ENCODE measurements at regions not wholly inside any gene's neighbourhood (a gene's known extent, or its start where the extent isn't known, plus 50 kb on each side); places are given as distances from the start of the nearest gene placed in this dataset.
"Not testable (repeated sequence)": the region's sequence is repeated elsewhere in the genome, so short reads cannot be mapped to it uniquely, and the experiment has no call there.

DNA sequence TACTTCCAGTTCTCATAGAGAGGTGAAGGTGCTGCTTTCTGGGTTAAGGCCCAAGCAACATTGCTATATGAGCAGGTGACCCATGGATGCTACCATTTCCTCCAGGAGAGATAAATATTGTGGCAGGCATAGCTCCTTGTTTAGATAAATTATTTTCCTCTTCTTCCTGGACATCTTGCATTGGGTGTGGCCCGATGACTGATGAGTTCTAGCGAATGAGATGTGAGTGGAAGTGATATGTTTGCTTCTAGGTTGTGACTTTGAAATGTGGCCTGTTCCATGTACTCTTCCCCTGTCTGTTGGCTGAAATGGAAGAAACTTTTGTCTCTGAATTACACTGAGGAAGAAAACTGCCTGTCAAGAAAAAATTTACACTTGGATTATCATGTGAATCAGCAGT, 101.7 kb upstream of the FMN2 start:
- DNase-seq: no peak
- Histone ChIP-seq H3K4me1 (no peaks in the 10 kb centered on the region), H3K27ac (no peak overlapping the region), H3K27me3 (peaks cover 0 to 21% (median 8%) of the 10 kb centered on the region in 3 donors), H3K36me3 (no peaks in the 10 kb centered on the region), H3K9me3 (peaks cover 0 to 14% (median 8%) of the 10 kb centered on the region in 4 donors), H3K4me3 (no peak overlapping the region)
- intact Hi-C loops (cut with DNase I; ENCODE audit: low total_unique reads): no loop called here
- 65 to 85% (median 78%) methylated on average over 2 of the region's 2 CpGs for WGBS, 5 donors
- TF ChIP-seq, protein P1, sequence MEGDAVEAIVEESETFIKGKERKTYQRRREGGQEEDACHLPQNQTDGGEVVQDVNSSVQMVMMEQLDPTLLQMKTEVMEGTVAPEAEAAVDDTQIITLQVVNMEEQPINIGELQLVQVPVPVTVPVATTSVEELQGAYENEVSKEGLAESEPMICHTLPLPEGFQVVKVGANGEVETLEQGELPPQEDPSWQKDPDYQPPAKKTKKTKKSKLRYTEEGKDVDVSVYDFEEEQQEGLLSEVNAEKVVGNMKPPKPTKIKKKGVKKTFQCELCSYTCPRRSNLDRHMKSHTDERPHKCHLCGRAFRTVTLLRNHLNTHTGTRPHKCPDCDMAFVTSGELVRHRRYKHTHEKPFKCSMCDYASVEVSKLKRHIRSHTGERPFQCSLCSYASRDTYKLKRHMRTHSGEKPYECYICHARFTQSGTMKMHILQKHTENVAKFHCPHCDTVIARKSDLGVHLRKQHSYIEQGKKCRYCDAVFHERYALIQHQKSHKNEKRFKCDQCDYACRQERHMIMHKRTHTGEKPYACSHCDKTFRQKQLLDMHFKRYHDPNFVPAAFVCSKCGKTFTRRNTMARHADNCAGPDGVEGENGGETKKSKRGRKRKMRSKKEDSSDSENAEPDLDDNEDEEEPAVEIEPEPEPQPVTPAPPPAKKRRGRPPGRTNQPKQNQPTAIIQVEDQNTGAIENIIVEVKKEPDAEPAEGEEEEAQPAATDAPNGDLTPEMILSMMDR (IDR thresholded peaks at IDR 0.05): no peak
- TF ChIP-seq POLR2A (IDR thresholded peaks at IDR 0.05): no peak
- no peak for TF ChIP-seq POLR2AphosphoS5 (IDR thresholded peaks at IDR 0.05)

- H3K27ac ChIP-seq; intact Hi-C loops (cut with DNase I; ENCODE audit: low total_unique reads); H3K36me3 ChIP-seq; DNase-seq; H3K4me1 ChIP-seq; H3K4me3 ChIP-seq; H3K9me3 ChIP-seq: not testable (repeated sequence)
- peaks cover 7 to 46% (median 16%) of the 10 kb centered on the region in 3 donors for H3K27me3 ChIP-seq
- WGBS, 5 donors: 67 to 85% (median 80%) methylated on average over 8 of the region's 8 CpGs
Measured at GRCh38 chr1:239992566-239992965, 99.1 kb upstream of the FMN2 start.

DNA sequence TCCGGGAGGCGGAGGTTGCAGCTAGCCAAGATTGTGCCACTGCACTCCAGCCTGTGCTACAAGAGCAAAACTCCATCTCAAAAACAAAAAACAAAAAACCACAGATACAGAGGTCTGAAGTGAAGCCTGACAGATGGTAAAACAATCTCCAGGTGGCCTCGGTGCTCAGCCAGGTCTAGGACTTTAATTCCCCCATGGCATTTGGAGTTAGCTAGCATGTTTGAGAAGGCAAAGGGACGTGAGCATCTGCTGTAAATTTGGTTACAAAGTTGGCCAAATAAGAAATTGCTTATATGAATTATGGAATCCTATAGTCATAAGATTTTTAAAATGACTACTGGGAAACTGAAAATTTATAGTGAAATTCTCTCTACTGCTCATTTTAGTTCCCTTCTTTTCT, 98.3 kb upstream of the FMN2 start:
- TF ChIP-seq EP300 (IDR thresholded peaks at IDR 0.05) (no peak), POLR2A (IDR thresholded peaks at IDR 0.05) (no peak), POLR2AphosphoS5 (IDR thresholded peaks at IDR 0.05) (no peak)
- TF ChIP-seq, protein P1 (IDR thresholded peaks at IDR 0.05): no peak
- Histone ChIP-seq H3K27me3 (peaks cover 13 to 54% (median 24%) of the 10 kb centered on the region in 3 donors), H3K9me3 (no peaks in the 10 kb centered on the region), H3K4me1 (peaks cover 11 to 13% (median 11%) of the 10 kb centered on the region in 4 donors), H3K27ac (no peak overlapping the region), H3K36me3 (no peaks in the 10 kb centered on the region), H3K4me3 (no peak overlapping the region)
- intact Hi-C loops (cut with DNase I; ENCODE audit: low total_unique reads): no loop called here
- WGBS, 5 donors: 80 to 84% (median 82%) methylated on average over 4 of the region's 4 CpGs
- no peak for DNase-seq

DNA sequence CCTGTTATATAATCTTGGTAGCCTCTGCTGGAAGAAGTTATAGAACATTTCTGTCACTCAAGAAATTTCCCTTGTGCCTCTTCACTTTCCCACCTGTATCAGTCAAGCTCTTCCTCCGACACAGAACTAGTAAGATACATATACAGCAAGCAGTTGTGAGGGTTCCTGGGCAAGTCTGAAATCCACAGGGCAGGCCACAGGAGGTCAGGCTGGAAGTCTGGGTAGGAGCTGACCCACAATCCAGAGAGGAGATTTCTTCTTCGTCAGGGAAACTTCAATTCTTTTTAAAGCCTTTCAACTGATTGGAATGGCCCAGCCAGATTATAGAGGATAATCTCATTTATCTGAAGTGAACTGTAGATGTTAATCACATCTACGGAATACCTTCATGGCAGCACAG, 96.4 kb upstream of the FMN2 start:
- Histone ChIP-seq H3K27me3 (peaks cover 13 to 74% (median 34%) of the 10 kb centered on the region in 3 donors), H3K36me3 (no peaks in the 10 kb centered on the region), H3K9me3 (no peaks in the 10 kb centered on the region), H3K27ac (no peak overlapping the region), H3K4me3 (no peak overlapping the region), H3K4me1 (peaks cover 11 to 18% (median 13%) of the 10 kb centered on the region in 4 donors)
- 70 to 94% (median 79%) methylated on average over 3 of the region's 3 CpGs for WGBS, 5 donors
- no peak for TF ChIP-seq POLR2A (IDR thresholded peaks at IDR 0.05)
- TF ChIP-seq, protein P1 (IDR thresholded peaks at IDR 0.05): no peak
- intact Hi-C loops (cut with DNase I; ENCODE audit: low total_unique reads): no loop called here
- no peak for DNase-seq

GRCh38 chr1:239997160-239997514, 94.5 kb upstream of the FMN2 start:
- no peak for TF ChIP-seq POLR2A (IDR thresholded peaks at IDR 0.05)
- no peak for TF ChIP-seq POLR2AphosphoS5 (IDR thresholded peaks at IDR 0.05)
- TF ChIP-seq, protein P1 (IDR thresholded peaks at IDR 0.05): no peak
- TF ChIP-seq EP300 (IDR thresholded peaks at IDR 0.05): no peak
- WGBS, 5 donors: 62 to 74% (median 63%) methylated on average over 6 of the region's 6 CpGs
- H3K9me3 ChIP-seq: no peaks in the 10 kb centered on the region
- peak overlapping the region in 1 of 4 donors; percentile 52 for H3K4me3 ChIP-seq
- no peak overlapping the region for H3K27ac ChIP-seq
- H3K36me3 ChIP-seq: no peaks in the 10 kb centered on the region
- intact Hi-C loops (cut with DNase I; ENCODE audit: low total_unique reads): no loop called here
- DNase-seq: no peak
- peaks cover 13 to 91% (median 39%) of the 10 kb centered on the region in 3 donors for H3K27me3 ChIP-seq
- peaks cover 11 to 18% (median 13%) of the 10 kb centered on the region in 4 donors for H3K4me1 ChIP-seq

Data from stomach (tissue), 8 donors.